Fibroblast of upper back skin (primary cell): ENCODE measurements at regions not wholly inside any gene's neighbourhood (a gene's known extent, or its start where the extent isn't known, plus 50 kb on each side); places are given as distances from the start of the nearest gene placed in this dataset.
A peak's percentile ranks its signal among the peaks of the same experiment; 100 is the strongest.
"Not testable (repeated sequence)": the region's sequence is repeated elsewhere in the genome, so short reads cannot be mapped to it uniquely, and the experiment has no call there.

Source experiments
- DNase-seq: peaks from one replicate; pipeline ENCODE4 v3.0.0-alpha.2; 2013

- DNase-seq = no peak
These were observed 49.9 kb upstream of the CAPRIN1 start for GRCh38 chr11:34001557-34002064.

GRCh38 chr11:33999393-33999792 is 52.1 kb upstream of the CAPRIN1 start:
- DNase-seq = no peak

- DNase-seq = no peak
These were observed 53.8 kb upstream of the CAPRIN1 start for GRCh38 chr11:33997584-33998251.

- DNase-seq = peak; percentile 68
These were observed 54.8 kb upstream of the CAPRIN1 start for GRCh38 chr11:33996498-33997454.

GRCh38 chr11:33994937-33995336 is 56.6 kb upstream of the CAPRIN1 start:
- no peak for DNase-seq

- not testable (repeated sequence) for DNase-seq
These were observed 60.4 kb upstream of the CAPRIN1 start for GRCh38 chr11:33991136-33991535.

GRCh38 chr11:33990131-33990530 is 61.4 kb upstream of the CAPRIN1 start:
- DNase-seq = not testable (repeated sequence)

- DNase-seq = no peak
These were observed 62.1 kb upstream of the CAPRIN1 start for GRCh38 chr11:33989461-33989860.

GRCh38 chr11:33988586-33989370 is 62.8 kb upstream of the CAPRIN1 start:
- DNase-seq = no peak

GRCh38 chr11:33987975-33988580 is 63.5 kb upstream of the CAPRIN1 start:
- peak; percentile 76 for DNase-seq

GRCh38 chr11:33987545-33987944 is 64.0 kb upstream of the CAPRIN1 start:
- DNase-seq = no peak

- DNase-seq = not testable (repeated sequence)
These were observed 64.7 kb upstream of the CAPRIN1 start for GRCh38 chr11:33986597-33987501.

GRCh38 chr11:33984682-33985389 is 66.7 kb upstream of the CAPRIN1 start:
- no peak for DNase-seq

- no peak for DNase-seq
These were observed 68.9 kb upstream of the CAPRIN1 start for GRCh38 chr11:33982661-33983060.

- no peak for DNase-seq
These were observed 70.6 kb upstream of the CAPRIN1 start for GRCh38 chr11:33980897-33981296.

- no peak for DNase-seq
These were observed 73.2 kb upstream of the CAPRIN1 start for GRCh38 chr11:33978376-33978775.

- no peak for DNase-seq
These were observed 73.9 kb upstream of the CAPRIN1 start for GRCh38 chr11:33977676-33978075.

GRCh38 chr11:33976495-33977199 is 74.9 kb upstream of the CAPRIN1 start:
- peak; percentile 55 for DNase-seq

- no peak for DNase-seq
These were observed 76.7 kb upstream of the CAPRIN1 start for GRCh38 chr11:33974804-33975203.

GRCh38 chr11:33971530-33971929 is 79.7 kb upstream of the LMO2 start:
- not testable (repeated sequence) for DNase-seq
